Fibroblast of lung (primary cell): ENCODE measurements at regions not wholly inside any gene's neighbourhood (a gene's known extent, or its start where the extent isn't known, plus 50 kb on each side); places are given as distances from the start of the nearest gene placed in this dataset.

Source experiments
- EZH2 ChIP-seq: IDR thresholded peaks from 2 replicates; pipeline ENCODE4 v1.5.1; 2012; ENCODE audit warnings: low read length, control low read depth, mild to moderate bottlenecking; ENCODE audit errors: missing control alignments
- TF ChIP-seq, protein P1 (sequence below), 2 donors: IDR thresholded peaks in 1 of 2; conservative IDR thresholded peaks in 1 of 2; 1 replicate in 1 of 2; 2 replicates in 1 of 2; pipeline ENCODE4 v1.5.1; 2011 to 2012; ENCODE audit warnings: low read length in 2 of 2, control low read depth in 1 of 2, inconsistent platforms in 1 of 2, low read depth in 1 of 2, mild to moderate bottlenecking in 1 of 2

GRCh38 chr4:37160653-37161052, 83.9 kb upstream of the NWD2 start:
- TF ChIP-seq, protein P1, sequence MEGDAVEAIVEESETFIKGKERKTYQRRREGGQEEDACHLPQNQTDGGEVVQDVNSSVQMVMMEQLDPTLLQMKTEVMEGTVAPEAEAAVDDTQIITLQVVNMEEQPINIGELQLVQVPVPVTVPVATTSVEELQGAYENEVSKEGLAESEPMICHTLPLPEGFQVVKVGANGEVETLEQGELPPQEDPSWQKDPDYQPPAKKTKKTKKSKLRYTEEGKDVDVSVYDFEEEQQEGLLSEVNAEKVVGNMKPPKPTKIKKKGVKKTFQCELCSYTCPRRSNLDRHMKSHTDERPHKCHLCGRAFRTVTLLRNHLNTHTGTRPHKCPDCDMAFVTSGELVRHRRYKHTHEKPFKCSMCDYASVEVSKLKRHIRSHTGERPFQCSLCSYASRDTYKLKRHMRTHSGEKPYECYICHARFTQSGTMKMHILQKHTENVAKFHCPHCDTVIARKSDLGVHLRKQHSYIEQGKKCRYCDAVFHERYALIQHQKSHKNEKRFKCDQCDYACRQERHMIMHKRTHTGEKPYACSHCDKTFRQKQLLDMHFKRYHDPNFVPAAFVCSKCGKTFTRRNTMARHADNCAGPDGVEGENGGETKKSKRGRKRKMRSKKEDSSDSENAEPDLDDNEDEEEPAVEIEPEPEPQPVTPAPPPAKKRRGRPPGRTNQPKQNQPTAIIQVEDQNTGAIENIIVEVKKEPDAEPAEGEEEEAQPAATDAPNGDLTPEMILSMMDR (conservative IDR thresholded peaks at IDR 0.05 in 1 of 2, IDR thresholded peaks at IDR 0.05 in 1 of 2; ENCODE audit: low read depth in 1 of 2, low read length in 2 of 2) = no peak
- TF ChIP-seq EZH2 = no peak
